ENCODE measurements at regions not wholly inside any gene's neighbourhood (a gene's known extent, or its start where the extent isn't known, plus 50 kb on each side); places are given as distances from the start of the nearest gene placed in this dataset.

DNA sequence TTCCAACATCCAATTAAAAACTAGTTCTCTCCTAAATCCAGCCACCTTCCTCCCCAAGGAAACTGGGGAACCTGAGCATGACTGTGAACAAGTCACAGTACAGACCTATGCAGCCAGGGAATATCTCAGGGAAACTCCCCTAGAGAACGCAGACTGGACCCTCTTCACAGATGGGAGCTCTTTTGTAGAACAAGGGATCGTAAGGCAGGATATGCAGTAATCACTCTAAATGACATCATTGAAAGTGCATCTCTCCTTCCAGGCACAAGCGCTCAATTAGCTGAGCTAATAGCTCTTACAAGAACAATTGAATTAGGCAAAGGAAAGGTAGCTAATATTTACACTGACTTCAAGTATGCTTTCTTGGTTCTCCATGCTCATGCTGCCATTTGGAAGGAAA is 1331.7 kb downstream of the UQCRFS1 start:
- H3K27me3 ChIP-seq = no peaks in the 10 kb centered on the region
- no peaks in the 10 kb centered on the region for H3K9me3 ChIP-seq
- H3K4me3 ChIP-seq = no peak overlapping the region
- TF ChIP-seq, protein P1, sequence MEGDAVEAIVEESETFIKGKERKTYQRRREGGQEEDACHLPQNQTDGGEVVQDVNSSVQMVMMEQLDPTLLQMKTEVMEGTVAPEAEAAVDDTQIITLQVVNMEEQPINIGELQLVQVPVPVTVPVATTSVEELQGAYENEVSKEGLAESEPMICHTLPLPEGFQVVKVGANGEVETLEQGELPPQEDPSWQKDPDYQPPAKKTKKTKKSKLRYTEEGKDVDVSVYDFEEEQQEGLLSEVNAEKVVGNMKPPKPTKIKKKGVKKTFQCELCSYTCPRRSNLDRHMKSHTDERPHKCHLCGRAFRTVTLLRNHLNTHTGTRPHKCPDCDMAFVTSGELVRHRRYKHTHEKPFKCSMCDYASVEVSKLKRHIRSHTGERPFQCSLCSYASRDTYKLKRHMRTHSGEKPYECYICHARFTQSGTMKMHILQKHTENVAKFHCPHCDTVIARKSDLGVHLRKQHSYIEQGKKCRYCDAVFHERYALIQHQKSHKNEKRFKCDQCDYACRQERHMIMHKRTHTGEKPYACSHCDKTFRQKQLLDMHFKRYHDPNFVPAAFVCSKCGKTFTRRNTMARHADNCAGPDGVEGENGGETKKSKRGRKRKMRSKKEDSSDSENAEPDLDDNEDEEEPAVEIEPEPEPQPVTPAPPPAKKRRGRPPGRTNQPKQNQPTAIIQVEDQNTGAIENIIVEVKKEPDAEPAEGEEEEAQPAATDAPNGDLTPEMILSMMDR (IDR thresholded peaks at IDR 0.05) = no peak
- intact Hi-C loops (cut with DNase I) = no loop called here
- no peaks in the 10 kb centered on the region for H3K4me1 ChIP-seq
- no peaks in the 10 kb centered on the region for H3K36me3 ChIP-seq
- no peak for DNase-seq (ENCODE audit: low spot score in 2 of 2)
- H3K27ac ChIP-seq = no peak overlapping the region

DNA sequence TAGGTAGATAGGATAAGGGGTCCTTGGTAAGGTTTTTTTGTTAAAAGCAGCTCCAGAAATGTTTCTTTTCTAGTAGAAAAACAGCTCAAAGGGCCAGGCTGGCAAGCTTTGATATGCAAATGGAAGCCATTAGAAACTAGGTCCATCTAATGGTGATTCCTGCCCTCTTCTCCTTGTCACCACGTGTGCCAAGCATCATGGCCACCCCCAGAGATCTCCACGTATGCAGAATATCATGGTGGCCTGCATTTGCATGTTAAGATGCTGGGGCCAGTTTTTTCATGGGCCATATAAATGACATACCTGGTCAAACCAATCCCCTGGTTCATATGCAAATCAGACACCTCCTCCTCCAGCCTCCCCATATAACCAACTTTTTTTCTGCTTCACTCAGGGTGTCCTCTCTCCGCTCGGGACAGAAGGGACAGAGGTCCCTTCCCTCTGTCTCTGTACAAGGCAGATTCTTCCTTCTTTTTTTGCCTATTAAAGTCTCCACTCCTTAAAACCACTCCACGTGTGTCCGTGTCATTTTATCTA is 1335.9 kb downstream of the UQCRFS1 start:
- no peak overlapping the region for H3K4me3 ChIP-seq
- no peaks in the 10 kb centered on the region for H3K9me3 ChIP-seq
- H3K36me3 ChIP-seq = no peaks in the 10 kb centered on the region
- no peaks in the 10 kb centered on the region for H3K4me1 ChIP-seq
- no peak overlapping the region for H3K27ac ChIP-seq
- intact Hi-C loops (cut with DNase I) = no loop called here
- H3K27me3 ChIP-seq = no peaks in the 10 kb centered on the region
- DNase-seq (ENCODE audit: low spot score in 2 of 2) = no peak
- TF ChIP-seq, protein P1 (IDR thresholded peaks at IDR 0.05) = no peak

DNA sequence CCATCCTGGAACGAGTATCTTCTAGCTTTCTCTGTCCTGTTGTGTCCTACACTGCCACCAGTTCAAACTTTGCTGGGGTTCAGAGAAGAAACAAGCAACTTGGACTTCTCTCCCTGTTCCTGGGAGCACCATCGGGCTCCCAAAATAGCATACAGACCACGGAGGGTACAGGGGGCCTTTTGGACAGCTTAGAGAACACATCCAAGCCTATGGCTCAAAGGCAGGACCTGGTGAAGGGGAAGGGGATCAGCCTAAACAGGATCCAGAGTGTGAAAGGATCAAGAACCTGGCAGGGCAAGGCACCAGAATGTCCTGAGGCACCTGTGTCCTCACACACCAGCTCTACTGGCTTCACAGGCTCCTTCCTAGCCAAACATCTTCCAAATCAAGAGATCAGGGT is 1336.5 kb downstream of the UQCRFS1 start:
- H3K36me3 ChIP-seq = no peaks in the 10 kb centered on the region
- no peak for DNase-seq (ENCODE audit: low spot score in 2 of 2)
- no peaks in the 10 kb centered on the region for H3K9me3 ChIP-seq
- H3K4me3 ChIP-seq = no peak overlapping the region
- TF ChIP-seq, protein P1 (IDR thresholded peaks at IDR 0.05) = no peak
- H3K27ac ChIP-seq = no peak overlapping the region
- intact Hi-C loops (cut with DNase I) = no loop called here
- H3K27me3 ChIP-seq = no peaks in the 10 kb centered on the region
- no peaks in the 10 kb centered on the region for H3K4me1 ChIP-seq

GRCh38 chr19:27872370-27872769 is 1340.6 kb downstream of the UQCRFS1 start:
- TF ChIP-seq, protein P1 (IDR thresholded peaks at IDR 0.05) = no peak
- Histone ChIP-seq H3K36me3 (no peaks in the 10 kb centered on the region), H3K27me3 (no peaks in the 10 kb centered on the region), H3K27ac (no peak overlapping the region), H3K9me3 (no peaks in the 10 kb centered on the region), H3K4me3 (no peak overlapping the region), H3K4me1 (no peaks in the 10 kb centered on the region)
- no peak for DNase-seq (ENCODE audit: low spot score in 2 of 2)
- intact Hi-C loops (cut with DNase I) = no loop called here

- TF ChIP-seq, protein P1 (IDR thresholded peaks at IDR 0.05) = no peak
- Histone ChIP-seq H3K36me3 (no peaks in the 10 kb centered on the region), H3K9me3 (no peaks in the 10 kb centered on the region), H3K4me1 (no peaks in the 10 kb centered on the region), H3K4me3 (no peak overlapping the region), H3K27ac (no peak overlapping the region), H3K27me3 (no peaks in the 10 kb centered on the region)
- no peak for DNase-seq (ENCODE audit: low spot score in 2 of 2)
- intact Hi-C loops (cut with DNase I) = no loop called here
Observed at GRCh38 chr19:27870293-27870692, 1342.7 kb downstream of the UQCRFS1 start.

DNA sequence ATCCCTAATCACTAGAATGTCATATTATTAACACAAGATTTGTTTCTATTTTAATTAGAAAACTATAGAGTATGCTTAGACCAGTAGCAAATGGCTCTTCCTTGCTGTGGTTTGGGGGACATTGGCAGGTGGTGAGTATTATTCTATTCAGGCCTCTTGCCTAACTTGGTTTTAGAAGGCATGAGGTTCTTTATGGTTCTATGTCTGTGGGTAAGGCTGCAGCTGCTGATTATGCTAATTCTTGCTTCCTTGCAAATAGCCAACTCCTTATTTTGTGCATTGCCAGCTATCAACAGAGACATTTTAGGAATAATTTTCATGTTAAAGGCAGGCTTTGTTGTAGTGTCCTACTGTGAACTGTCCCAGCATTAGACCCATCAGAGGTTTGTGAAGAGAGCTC is 1344.9 kb downstream of the UQCRFS1 start:
- Histone ChIP-seq H3K4me1 (no peaks in the 10 kb centered on the region), H3K27ac (no peak overlapping the region), H3K9me3 (no peaks in the 10 kb centered on the region), H3K27me3 (no peaks in the 10 kb centered on the region), H3K36me3 (no peaks in the 10 kb centered on the region), H3K4me3 (no peak overlapping the region)
- intact Hi-C loops (cut with DNase I) = no loop called here
- DNase-seq (ENCODE audit: low spot score in 2 of 2) = no peak
- TF ChIP-seq, protein P1 (IDR thresholded peaks at IDR 0.05) = no peak
